ENCODE measurements at regions not wholly inside any gene's neighbourhood (a gene's known extent, or its start where the extent isn't known, plus 50 kb on each side); places are given as distances from the start of the nearest gene placed in this dataset.

DNA sequence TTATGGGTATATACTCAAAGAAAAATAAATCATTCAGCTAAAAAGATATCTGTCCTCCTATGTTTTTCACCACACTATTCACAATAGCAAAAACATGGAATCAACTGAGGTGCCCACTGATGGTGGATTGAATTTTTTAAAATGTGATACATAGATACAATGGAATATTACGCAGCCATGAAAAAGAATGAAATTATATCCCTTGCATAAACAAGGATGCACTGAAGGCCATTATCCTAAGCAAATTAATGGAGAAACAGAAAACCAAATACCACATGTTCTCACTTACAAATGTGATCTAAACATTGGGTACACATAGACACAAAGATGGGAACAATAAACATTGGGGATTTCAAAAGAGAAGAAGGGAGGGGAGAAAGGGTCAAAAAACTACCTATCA is 964.2 kb upstream of the IGFBP7 start (continued):
- TF ChIP-seq, protein P1, sequence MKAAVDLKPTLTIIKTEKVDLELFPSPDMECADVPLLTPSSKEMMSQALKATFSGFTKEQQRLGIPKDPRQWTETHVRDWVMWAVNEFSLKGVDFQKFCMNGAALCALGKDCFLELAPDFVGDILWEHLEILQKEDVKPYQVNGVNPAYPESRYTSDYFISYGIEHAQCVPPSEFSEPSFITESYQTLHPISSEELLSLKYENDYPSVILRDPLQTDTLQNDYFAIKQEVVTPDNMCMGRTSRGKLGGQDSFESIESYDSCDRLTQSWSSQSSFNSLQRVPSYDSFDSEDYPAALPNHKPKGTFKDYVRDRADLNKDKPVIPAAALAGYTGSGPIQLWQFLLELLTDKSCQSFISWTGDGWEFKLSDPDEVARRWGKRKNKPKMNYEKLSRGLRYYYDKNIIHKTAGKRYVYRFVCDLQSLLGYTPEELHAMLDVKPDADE (IDR thresholded peaks at IDR 0.05), result no peak

DNA sequence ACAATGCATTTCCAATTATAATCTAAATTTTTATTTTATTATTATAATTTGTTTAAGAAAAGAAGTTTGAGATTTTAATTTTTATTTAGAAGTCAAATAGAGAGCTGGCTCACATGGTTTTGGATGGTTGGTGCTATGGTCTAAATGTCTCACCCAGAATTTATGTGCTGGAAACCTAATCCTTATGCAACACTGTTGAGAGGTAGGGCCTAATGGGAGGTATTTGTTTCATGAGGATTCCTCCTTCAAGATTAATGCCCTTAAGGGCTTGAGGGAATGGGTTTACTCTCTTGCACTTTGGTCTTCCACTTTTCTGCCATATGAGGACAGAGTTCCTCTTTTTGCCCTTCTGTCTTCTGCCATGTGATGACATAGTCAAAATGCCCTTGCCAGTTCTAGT is 960.5 kb upstream of the IGFBP7 start:
- no peaks in the 10 kb centered on the region for H3K36me3 ChIP-seq (ENCODE audit: insufficient read depth)
- H3K79me2 ChIP-seq (replicated peaks; ENCODE audit: insufficient read depth), result no peaks in the 10 kb centered on the region
- ATAC-seq (no peak), DNase-seq (ENCODE audit: low spot score) (no peak)
- Mint-ChIP-seq H3K4me1 (no peaks in the 10 kb centered on the region), H3K9me3 (peaks cover 8% of the 10 kb centered on the region), H3K27ac (no peak overlapping the region), H3K27me3 (ENCODE audit: insufficient read depth, low read depth, poor library complexity) (peaks cover 4% of the 10 kb centered on the region), H3K4me3 (no peak overlapping the region), H3K36me3 (ENCODE audit: low read depth) (no peaks in the 10 kb centered on the region)
- no peaks in the 10 kb centered on the region for H3K4me1 ChIP-seq (ENCODE audit: insufficient read depth)
- TF ChIP-seq, protein P2, sequence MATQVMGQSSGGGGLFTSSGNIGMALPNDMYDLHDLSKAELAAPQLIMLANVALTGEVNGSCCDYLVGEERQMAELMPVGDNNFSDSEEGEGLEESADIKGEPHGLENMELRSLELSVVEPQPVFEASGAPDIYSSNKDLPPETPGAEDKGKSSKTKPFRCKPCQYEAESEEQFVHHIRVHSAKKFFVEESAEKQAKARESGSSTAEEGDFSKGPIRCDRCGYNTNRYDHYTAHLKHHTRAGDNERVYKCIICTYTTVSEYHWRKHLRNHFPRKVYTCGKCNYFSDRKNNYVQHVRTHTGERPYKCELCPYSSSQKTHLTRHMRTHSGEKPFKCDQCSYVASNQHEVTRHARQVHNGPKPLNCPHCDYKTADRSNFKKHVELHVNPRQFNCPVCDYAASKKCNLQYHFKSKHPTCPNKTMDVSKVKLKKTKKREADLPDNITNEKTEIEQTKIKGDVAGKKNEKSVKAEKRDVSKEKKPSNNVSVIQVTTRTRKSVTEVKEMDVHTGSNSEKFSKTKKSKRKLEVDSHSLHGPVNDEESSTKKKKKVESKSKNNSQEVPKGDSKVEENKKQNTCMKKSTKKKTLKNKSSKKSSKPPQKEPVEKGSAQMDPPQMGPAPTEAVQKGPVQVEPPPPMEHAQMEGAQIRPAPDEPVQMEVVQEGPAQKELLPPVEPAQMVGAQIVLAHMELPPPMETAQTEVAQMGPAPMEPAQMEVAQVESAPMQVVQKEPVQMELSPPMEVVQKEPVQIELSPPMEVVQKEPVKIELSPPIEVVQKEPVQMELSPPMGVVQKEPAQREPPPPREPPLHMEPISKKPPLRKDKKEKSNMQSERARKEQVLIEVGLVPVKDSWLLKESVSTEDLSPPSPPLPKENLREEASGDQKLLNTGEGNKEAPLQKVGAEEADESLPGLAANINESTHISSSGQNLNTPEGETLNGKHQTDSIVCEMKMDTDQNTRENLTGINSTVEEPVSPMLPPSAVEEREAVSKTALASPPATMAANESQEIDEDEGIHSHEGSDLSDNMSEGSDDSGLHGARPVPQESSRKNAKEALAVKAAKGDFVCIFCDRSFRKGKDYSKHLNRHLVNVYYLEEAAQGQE (IDR thresholded peaks at IDR 0.05; ENCODE audit: unreplicated experiment), result no peak
- TF ChIP-seq, protein P3, sequence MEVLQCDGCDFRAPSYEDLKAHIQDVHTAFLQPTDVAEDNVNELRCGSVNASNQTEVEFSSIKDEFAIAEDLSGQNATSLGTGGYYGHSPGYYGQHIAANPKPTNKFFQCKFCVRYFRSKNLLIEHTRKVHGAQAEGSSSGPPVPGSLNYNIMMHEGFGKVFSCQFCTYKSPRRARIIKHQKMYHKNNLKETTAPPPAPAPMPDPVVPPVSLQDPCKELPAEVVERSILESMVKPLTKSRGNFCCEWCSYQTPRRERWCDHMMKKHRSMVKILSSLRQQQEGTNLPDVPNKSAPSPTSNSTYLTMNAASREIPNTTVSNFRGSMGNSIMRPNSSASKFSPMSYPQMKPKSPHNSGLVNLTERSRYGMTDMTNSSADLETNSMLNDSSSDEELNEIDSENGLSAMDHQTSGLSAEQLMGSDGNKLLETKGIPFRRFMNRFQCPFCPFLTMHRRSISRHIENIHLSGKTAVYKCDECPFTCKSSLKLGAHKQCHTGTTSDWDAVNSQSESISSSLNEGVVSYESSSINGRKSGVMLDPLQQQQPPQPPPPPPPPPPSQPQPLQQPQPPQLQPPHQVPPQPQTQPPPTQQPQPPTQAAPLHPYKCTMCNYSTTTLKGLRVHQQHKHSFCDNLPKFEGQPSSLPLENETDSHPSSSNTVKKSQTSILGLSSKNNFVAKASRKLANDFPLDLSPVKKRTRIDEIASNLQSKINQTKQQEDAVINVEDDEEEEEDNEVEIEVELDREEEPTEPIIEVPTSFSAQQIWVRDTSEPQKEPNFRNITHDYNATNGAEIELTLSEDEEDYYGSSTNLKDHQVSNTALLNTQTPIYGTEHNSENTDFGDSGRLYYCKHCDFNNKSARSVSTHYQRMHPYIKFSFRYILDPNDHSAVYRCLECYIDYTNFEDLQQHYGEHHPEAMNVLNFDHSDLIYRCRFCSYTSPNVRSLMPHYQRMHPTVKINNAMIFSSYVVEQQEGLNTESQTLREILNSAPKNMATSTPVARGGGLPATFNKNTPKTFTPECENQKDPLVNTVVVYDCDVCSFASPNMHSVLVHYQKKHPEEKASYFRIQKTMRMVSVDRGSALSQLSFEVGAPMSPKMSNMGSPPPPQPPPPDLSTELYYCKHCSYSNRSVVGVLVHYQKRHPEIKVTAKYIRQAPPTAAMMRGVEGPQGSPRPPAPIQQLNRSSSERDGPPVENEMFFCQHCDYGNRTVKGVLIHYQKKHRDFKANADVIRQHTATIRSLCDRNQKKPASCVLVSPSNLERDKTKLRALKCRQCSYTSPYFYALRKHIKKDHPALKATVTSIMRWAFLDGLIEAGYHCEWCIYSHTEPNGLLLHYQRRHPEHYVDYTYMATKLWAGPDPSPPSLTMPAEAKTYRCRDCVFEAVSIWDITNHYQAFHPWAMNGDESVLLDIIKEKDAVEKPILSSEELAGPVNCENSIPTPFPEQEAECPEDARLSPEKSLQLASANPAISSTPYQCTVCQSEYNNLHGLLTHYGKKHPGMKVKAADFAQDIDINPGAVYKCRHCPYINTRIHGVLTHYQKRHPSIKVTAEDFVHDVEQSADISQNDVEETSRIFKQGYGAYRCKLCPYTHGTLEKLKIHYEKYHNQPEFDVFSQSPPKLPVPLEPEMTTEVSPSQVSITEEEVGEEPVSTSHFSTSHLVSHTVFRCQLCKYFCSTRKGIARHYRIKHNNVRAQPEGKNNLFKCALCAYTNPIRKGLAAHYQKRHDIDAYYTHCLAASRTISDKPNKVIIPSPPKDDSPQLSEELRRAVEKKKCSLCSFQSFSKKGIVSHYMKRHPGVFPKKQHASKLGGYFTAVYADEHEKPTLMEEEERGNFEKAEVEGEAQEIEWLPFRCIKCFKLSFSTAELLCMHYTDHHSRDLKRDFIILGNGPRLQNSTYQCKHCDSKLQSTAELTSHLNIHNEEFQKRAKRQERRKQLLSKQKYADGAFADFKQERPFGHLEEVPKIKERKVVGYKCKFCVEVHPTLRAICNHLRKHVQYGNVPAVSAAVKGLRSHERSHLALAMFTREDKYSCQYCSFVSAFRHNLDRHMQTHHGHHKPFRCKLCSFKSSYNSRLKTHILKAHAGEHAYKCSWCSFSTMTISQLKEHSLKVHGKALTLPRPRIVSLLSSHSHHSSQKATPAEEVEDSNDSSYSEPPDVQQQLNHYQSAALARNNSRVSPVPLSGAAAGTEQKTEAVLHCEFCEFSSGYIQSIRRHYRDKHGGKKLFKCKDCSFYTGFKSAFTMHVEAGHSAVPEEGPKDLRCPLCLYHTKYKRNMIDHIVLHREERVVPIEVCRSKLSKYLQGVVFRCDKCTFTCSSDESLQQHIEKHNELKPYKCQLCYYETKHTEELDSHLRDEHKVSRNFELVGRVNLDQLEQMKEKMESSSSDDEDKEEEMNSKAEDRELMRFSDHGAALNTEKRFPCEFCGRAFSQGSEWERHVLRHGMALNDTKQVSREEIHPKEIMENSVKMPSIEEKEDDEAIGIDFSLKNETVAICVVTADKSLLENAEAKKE (CRISPR knock-in tag; IDR thresholded peaks at IDR 0.05), result no peak
- TF ChIP-seq ZNF114 (CRISPR knock-in tag; IDR thresholded peaks at IDR 0.05) (no peak), EZH2phosphoT487 (IDR thresholded peaks at IDR 0.05; ENCODE audit: unreplicated experiment) (no peak), ZNF331 (CRISPR knock-in tag; IDR thresholded peaks at IDR 0.05; ENCODE audit: low read depth) (no peak), NANOG (IDR thresholded peaks at IDR 0.05; ENCODE audit: borderline replicate concordance) (no peak), CREB1 (CRISPR knock-in tag; IDR thresholded peaks at IDR 0.05; ENCODE audit: low read depth) (no peak), STAT1 (IDR thresholded peaks at IDR 0.05; ENCODE audit: unreplicated experiment) (no peak), EZH2 (IDR thresholded peaks at IDR 0.05; ENCODE audit: low read depth, unreplicated experiment) (no peak), JUNB (IDR thresholded peaks at IDR 0.05; ENCODE audit: unreplicated experiment) (no peak)
- TF ChIP-seq, protein P1 (IDR thresholded peaks at IDR 0.05), result no peak
- no peaks in the 10 kb centered on the region for H3K27me3 ChIP-seq (ENCODE audit: insufficient read depth)
- H3K4me2 ChIP-seq, result no peak overlapping the region
- no peak overlapping the region for H3K4me3 ChIP-seq
- no peaks in the 10 kb centered on the region for H3K9me2 ChIP-seq (ENCODE audit: insufficient read depth)
- H4K20me1 ChIP-seq (replicated peaks; ENCODE audit: insufficient read depth), result no peaks in the 10 kb centered on the region
- H3F3A ChIP-seq (replicated peaks; ENCODE audit: low read depth), result no peaks in the 10 kb centered on the region
- no peak overlapping the region for H3K27ac ChIP-seq (ENCODE audit: low read depth)
- no peak overlapping the region for H2AFZ ChIP-seq

Data from GM23338 (cell line).